Ishikawa (cell line): ENCODE measurements at regions not wholly inside any gene's neighbourhood (a gene's known extent, or its start where the extent isn't known, plus 50 kb on each side); places are given as distances from the start of the nearest gene placed in this dataset.

Experiments used
- EGR1 ChIP-seq: IDR thresholded peaks from 2 replicates; pipeline ENCODE4 v1.6.1; 2012
- EP300 ChIP-seq: IDR thresholded peaks from 2 replicates; pipeline ENCODE4 v1.6.1; 2012; ENCODE audit warnings: borderline replicate concordance
- RAD21 ChIP-seq: IDR thresholded peaks from 2 replicates; pipeline ENCODE4 v1.6.1; 2012; ENCODE audit warnings: low read depth
- TCF12 ChIP-seq: IDR thresholded peaks from 2 replicates; pipeline ENCODE4 v1.6.1; 2012; ENCODE audit warnings: low read depth
- ZBTB7A ChIP-seq: IDR thresholded peaks from 2 replicates; pipeline ENCODE4 v1.6.1; 2012; ENCODE audit warnings: low read depth
- TF ChIP-seq, protein P1 (sequence below): IDR thresholded peaks from 2 replicates; pipeline ENCODE4 v1.6.1; 2012; ENCODE audit warnings: low read depth, mild to moderate bottlenecking

DNA sequence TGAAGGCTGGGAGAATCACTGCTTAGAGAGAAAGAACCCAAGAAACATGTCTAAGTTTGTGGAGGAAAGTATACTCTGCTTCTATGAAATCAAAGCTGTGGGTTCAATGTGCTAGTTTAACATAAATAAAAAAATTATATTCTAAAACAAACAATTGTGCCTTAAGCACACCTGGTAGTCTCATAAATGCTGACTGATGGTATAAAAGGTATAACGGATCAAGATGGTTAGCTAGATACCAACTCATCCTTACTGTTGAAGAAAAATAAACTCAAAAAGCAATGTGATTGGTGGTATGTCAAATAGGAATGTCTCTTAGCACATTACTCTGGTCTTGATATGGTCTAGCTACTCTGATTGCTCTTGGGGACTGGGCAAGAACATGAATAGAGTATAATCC, 117.8 kb downstream of the SLC41A2 start:
- TF ChIP-seq RAD21 = no peak
- no peak for TF ChIP-seq EGR1
- TF ChIP-seq TCF12 = no peak
- TF ChIP-seq, protein P1, sequence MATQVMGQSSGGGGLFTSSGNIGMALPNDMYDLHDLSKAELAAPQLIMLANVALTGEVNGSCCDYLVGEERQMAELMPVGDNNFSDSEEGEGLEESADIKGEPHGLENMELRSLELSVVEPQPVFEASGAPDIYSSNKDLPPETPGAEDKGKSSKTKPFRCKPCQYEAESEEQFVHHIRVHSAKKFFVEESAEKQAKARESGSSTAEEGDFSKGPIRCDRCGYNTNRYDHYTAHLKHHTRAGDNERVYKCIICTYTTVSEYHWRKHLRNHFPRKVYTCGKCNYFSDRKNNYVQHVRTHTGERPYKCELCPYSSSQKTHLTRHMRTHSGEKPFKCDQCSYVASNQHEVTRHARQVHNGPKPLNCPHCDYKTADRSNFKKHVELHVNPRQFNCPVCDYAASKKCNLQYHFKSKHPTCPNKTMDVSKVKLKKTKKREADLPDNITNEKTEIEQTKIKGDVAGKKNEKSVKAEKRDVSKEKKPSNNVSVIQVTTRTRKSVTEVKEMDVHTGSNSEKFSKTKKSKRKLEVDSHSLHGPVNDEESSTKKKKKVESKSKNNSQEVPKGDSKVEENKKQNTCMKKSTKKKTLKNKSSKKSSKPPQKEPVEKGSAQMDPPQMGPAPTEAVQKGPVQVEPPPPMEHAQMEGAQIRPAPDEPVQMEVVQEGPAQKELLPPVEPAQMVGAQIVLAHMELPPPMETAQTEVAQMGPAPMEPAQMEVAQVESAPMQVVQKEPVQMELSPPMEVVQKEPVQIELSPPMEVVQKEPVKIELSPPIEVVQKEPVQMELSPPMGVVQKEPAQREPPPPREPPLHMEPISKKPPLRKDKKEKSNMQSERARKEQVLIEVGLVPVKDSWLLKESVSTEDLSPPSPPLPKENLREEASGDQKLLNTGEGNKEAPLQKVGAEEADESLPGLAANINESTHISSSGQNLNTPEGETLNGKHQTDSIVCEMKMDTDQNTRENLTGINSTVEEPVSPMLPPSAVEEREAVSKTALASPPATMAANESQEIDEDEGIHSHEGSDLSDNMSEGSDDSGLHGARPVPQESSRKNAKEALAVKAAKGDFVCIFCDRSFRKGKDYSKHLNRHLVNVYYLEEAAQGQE = no peak
- TF ChIP-seq EP300 = no peak
- no peak for TF ChIP-seq ZBTB7A
